GM21786 (cell line): ENCODE measurements at regions not wholly inside any gene's neighbourhood (a gene's known extent, or its start where the extent isn't known, plus 50 kb on each side); places are given as distances from the start of the nearest gene placed in this dataset.
"Not testable (repeated sequence)": the region's sequence is repeated elsewhere in the genome, so short reads cannot be mapped to it uniquely, and the experiment has no call there.

Source experiments
- ATAC-seq: cut with Tn5 transposase; IDR thresholded peaks from one replicate; pipeline ENCODE4 v1.9.1; 2021; ENCODE audit not compliant: unreplicated experiment

GRCh38 chr4:126396703-126397102, 1081.9 kb downstream of the FAT4 start:
- no peak for ATAC-seq

GRCh38 chr4:126404549-126404948, 1089.8 kb downstream of the FAT4 start:
- ATAC-seq, result peak; percentile 25

- ATAC-seq, result peak; percentile 80
Measured at GRCh38 chr4:126405369-126405982, 1090.7 kb downstream of the FAT4 start.

GRCh38 chr4:126409746-126410145, 1095.0 kb downstream of the FAT4 start:
- no peak for ATAC-seq

- ATAC-seq, result no peak
Measured at GRCh38 chr4:126411047-126411446, 1096.3 kb downstream of the FAT4 start.

- not testable (repeated sequence) for ATAC-seq
Measured at GRCh38 chr4:126412310-126412709, 1097.6 kb downstream of the FAT4 start.

- ATAC-seq, result no peak
Measured at GRCh38 chr4:126414741-126415140, 1100.0 kb downstream of the FAT4 start.

GRCh38 chr4:126419266-126419665, 1104.5 kb downstream of the FAT4 start:
- no peak for ATAC-seq

- ATAC-seq, result no peak
Measured at GRCh38 chr4:126427853-126428252, 1113.1 kb downstream of the FAT4 start.

GRCh38 chr4:126431049-126431448, 1116.3 kb downstream of the FAT4 start:
- no peak for ATAC-seq

- ATAC-seq, result no peak
Measured at GRCh38 chr4:126435491-126435890, 1120.7 kb downstream of the FAT4 start.

GRCh38 chr4:126440297-126440696, 1125.5 kb downstream of the FAT4 start:
- no peak for ATAC-seq

- no peak for ATAC-seq
Measured at GRCh38 chr4:126441173-126442035, 1126.6 kb downstream of the FAT4 start.

- no peak for ATAC-seq
Measured at GRCh38 chr4:126445596-126445995, 1130.8 kb downstream of the FAT4 start.

GRCh38 chr4:126446917-126447316, 1132.2 kb downstream of the FAT4 start:
- no peak for ATAC-seq

GRCh38 chr4:126448086-126448845, 1133.5 kb downstream of the FAT4 start:
- ATAC-seq, result no peak

GRCh38 chr4:126451237-126451873, 1136.6 kb downstream of the FAT4 start:
- ATAC-seq, result no peak

- ATAC-seq, result no peak
Measured at GRCh38 chr4:126455865-126456264, 1141.1 kb downstream of the FAT4 start.

- ATAC-seq, result no peak
Measured at GRCh38 chr4:126458993-126459392, 1144.2 kb downstream of the FAT4 start.

GRCh38 chr4:126465341-126465740, 1150.6 kb downstream of the FAT4 start:
- no peak for ATAC-seq

GRCh38 chr4:126466848-126467247, 1152.1 kb downstream of the FAT4 start:
- ATAC-seq, result no peak
